ENCODE measurements at regions not wholly inside any gene's neighbourhood (a gene's known extent, or its start where the extent isn't known, plus 50 kb on each side); places are given as distances from the start of the nearest gene placed in this dataset.
A peak's percentile ranks its signal among the peaks of the same experiment; 100 is the strongest.

GRCh38 chr4:112842513-112842912, 205.6 kb downstream of the LARP7 start:
- Histone ChIP-seq H3K36me3 (ENCODE audit: insufficient read depth, low read length) (no peaks in the 10 kb centered on the region), H2AFZ (ENCODE audit: low read length, unreplicated experiment) (no peak overlapping the region), H3K79me2 (ENCODE audit: control insufficient read depth, insufficient read depth, low read length, unreplicated experiment) (no peaks in the 10 kb centered on the region), H3K4me3 (ENCODE audit: low read depth, low read length) (no peak overlapping the region), H3K27ac (ENCODE audit: low read depth, low read length) (no peak overlapping the region), H3K4me1 (ENCODE audit: control insufficient read depth, insufficient read depth, low read length, unreplicated experiment) (no peaks in the 10 kb centered on the region), H3K27me3 (ENCODE audit: insufficient read depth, low read length) (0 out of 2 replicates have a peak, but pooled peaks cover 3% of the 10 kb centered on the region)

GRCh38 chr4:112845386-112845785, 204.1 kb upstream of the ANK2 start:
- Histone ChIP-seq H3K79me2 (ENCODE audit: control insufficient read depth, insufficient read depth, low read length, unreplicated experiment) (no peaks in the 10 kb centered on the region), H3K27ac (ENCODE audit: low read depth, low read length) (no peak overlapping the region), H3K4me1 (ENCODE audit: control insufficient read depth, insufficient read depth, low read length, unreplicated experiment) (no peaks in the 10 kb centered on the region), H2AFZ (ENCODE audit: low read length, unreplicated experiment) (no peak overlapping the region), H3K27me3 (ENCODE audit: insufficient read depth, low read length) (0 out of 2 replicates have a peak, but pooled peaks cover 3% of the 10 kb centered on the region), H3K4me3 (ENCODE audit: low read depth, low read length) (no peak overlapping the region), H3K36me3 (ENCODE audit: insufficient read depth, low read length) (no peaks in the 10 kb centered on the region)

GRCh38 chr4:112847045-112847444, 202.4 kb upstream of the ANK2 start:
- no peak overlapping the region for H3K4me3 ChIP-seq (ENCODE audit: low read depth, low read length)
- no peaks in the 10 kb centered on the region for H3K36me3 ChIP-seq (ENCODE audit: insufficient read depth, low read length)
- H2AFZ ChIP-seq (ENCODE audit: low read length, unreplicated experiment): no peak overlapping the region
- H3K4me1 ChIP-seq (ENCODE audit: control insufficient read depth, insufficient read depth, low read length, unreplicated experiment): no peaks in the 10 kb centered on the region
- H3K27me3 ChIP-seq (ENCODE audit: insufficient read depth, low read length): 0 out of 2 replicates have a peak, but pooled peaks cover 3% of the 10 kb centered on the region
- H3K79me2 ChIP-seq (ENCODE audit: control insufficient read depth, insufficient read depth, low read length, unreplicated experiment): no peaks in the 10 kb centered on the region
- H3K27ac ChIP-seq (ENCODE audit: low read depth, low read length): no peak overlapping the region

- no peaks in the 10 kb centered on the region for H3K36me3 ChIP-seq (ENCODE audit: insufficient read depth, low read length)
- no peak overlapping the region for H2AFZ ChIP-seq (ENCODE audit: low read length, unreplicated experiment)
Observed at GRCh38 chr4:112847781-112848180, 201.7 kb upstream of the ANK2 start.

GRCh38 chr4:112848911-112849310, 200.5 kb upstream of the ANK2 start:
- H3K27ac ChIP-seq (ENCODE audit: low read depth, low read length): no peak overlapping the region
- H3K4me1 ChIP-seq (ENCODE audit: control insufficient read depth, insufficient read depth, low read length, unreplicated experiment): peaks cover 4% of the 10 kb centered on the region
- no peaks in the 10 kb centered on the region for H3K79me2 ChIP-seq (ENCODE audit: control insufficient read depth, insufficient read depth, low read length, unreplicated experiment)
- H3K4me3 ChIP-seq (ENCODE audit: low read depth, low read length): no peak overlapping the region
- 0 out of 2 replicates have a peak, but pooled peaks cover 3% of the 10 kb centered on the region for H3K27me3 ChIP-seq (ENCODE audit: insufficient read depth, low read length)
- H3K36me3 ChIP-seq (ENCODE audit: insufficient read depth, low read length): no peaks in the 10 kb centered on the region
- no peak overlapping the region for H2AFZ ChIP-seq (ENCODE audit: low read length, unreplicated experiment)

More at GRCh38 chr4:112847781-112848180, 201.7 kb upstream of the ANK2 start:
- no peak overlapping the region for H3K4me3 ChIP-seq (ENCODE audit: low read depth, low read length)
- no peaks in the 10 kb centered on the region for H3K79me2 ChIP-seq (ENCODE audit: control insufficient read depth, insufficient read depth, low read length, unreplicated experiment)
- H3K27ac ChIP-seq (ENCODE audit: low read depth, low read length): no peak overlapping the region
- H3K27me3 ChIP-seq (ENCODE audit: insufficient read depth, low read length): 0 out of 2 replicates have a peak, but pooled peaks cover 3% of the 10 kb centered on the region
- H3K4me1 ChIP-seq (ENCODE audit: control insufficient read depth, insufficient read depth, low read length, unreplicated experiment): peaks cover 2% of the 10 kb centered on the region

GRCh38 chr4:112852601-112853000, 196.9 kb upstream of the ANK2 start:
- Histone ChIP-seq H3K27me3 (ENCODE audit: insufficient read depth, low read length) (no peaks in the 10 kb centered on the region), H2AFZ (ENCODE audit: low read length, unreplicated experiment) (peak overlapping the region; percentile 60), H3K36me3 (ENCODE audit: insufficient read depth, low read length) (no peaks in the 10 kb centered on the region), H3K27ac (ENCODE audit: low read depth, low read length) (no peak overlapping the region), H3K79me2 (ENCODE audit: control insufficient read depth, insufficient read depth, low read length, unreplicated experiment) (no peaks in the 10 kb centered on the region), H3K4me3 (ENCODE audit: low read depth, low read length) (no peak overlapping the region), H3K4me1 (ENCODE audit: control insufficient read depth, insufficient read depth, low read length, unreplicated experiment) (peaks cover 13% of the 10 kb centered on the region)

- Histone ChIP-seq H3K27ac (ENCODE audit: low read depth, low read length) (no peak overlapping the region), H3K36me3 (ENCODE audit: insufficient read depth, low read length) (no peaks in the 10 kb centered on the region), H3K79me2 (ENCODE audit: control insufficient read depth, insufficient read depth, low read length, unreplicated experiment) (no peaks in the 10 kb centered on the region), H2AFZ (ENCODE audit: low read length, unreplicated experiment) (no peak overlapping the region), H3K4me3 (ENCODE audit: low read depth, low read length) (no peak overlapping the region), H3K27me3 (ENCODE audit: insufficient read depth, low read length) (no peaks in the 10 kb centered on the region), H3K4me1 (ENCODE audit: control insufficient read depth, insufficient read depth, low read length, unreplicated experiment) (peaks cover 17% of the 10 kb centered on the region)
Observed at GRCh38 chr4:112853662-112854256, 195.7 kb upstream of the ANK2 start.

- Histone ChIP-seq H3K27ac (ENCODE audit: low read depth, low read length) (no peak overlapping the region), H3K4me1 (ENCODE audit: control insufficient read depth, insufficient read depth, low read length, unreplicated experiment) (peaks cover 17% of the 10 kb centered on the region), H3K4me3 (ENCODE audit: low read depth, low read length) (no peak overlapping the region), H2AFZ (ENCODE audit: low read length, unreplicated experiment) (no peak overlapping the region), H3K36me3 (ENCODE audit: insufficient read depth, low read length) (no peaks in the 10 kb centered on the region), H3K79me2 (ENCODE audit: control insufficient read depth, insufficient read depth, low read length, unreplicated experiment) (no peaks in the 10 kb centered on the region), H3K27me3 (ENCODE audit: insufficient read depth, low read length) (no peaks in the 10 kb centered on the region)
Observed at GRCh38 chr4:112854420-112854819, 195.0 kb upstream of the ANK2 start.

- Histone ChIP-seq H3K79me2 (ENCODE audit: control insufficient read depth, insufficient read depth, low read length, unreplicated experiment) (no peaks in the 10 kb centered on the region), H3K27ac (ENCODE audit: low read depth, low read length) (no peak overlapping the region), H3K27me3 (ENCODE audit: insufficient read depth, low read length) (no peaks in the 10 kb centered on the region), H3K4me1 (ENCODE audit: control insufficient read depth, insufficient read depth, low read length, unreplicated experiment) (peaks cover 17% of the 10 kb centered on the region), H2AFZ (ENCODE audit: low read length, unreplicated experiment) (no peak overlapping the region), H3K4me3 (ENCODE audit: low read depth, low read length) (no peak overlapping the region), H3K36me3 (ENCODE audit: insufficient read depth, low read length) (no peaks in the 10 kb centered on the region)
Observed at GRCh38 chr4:112855058-112855457, 194.4 kb upstream of the ANK2 start.

GRCh38 chr4:112857461-112857860, 192.0 kb upstream of the ANK2 start:
- no peaks in the 10 kb centered on the region for H3K79me2 ChIP-seq (ENCODE audit: control insufficient read depth, insufficient read depth, low read length, unreplicated experiment)
- peak overlapping the region; percentile 37 for H3K27ac ChIP-seq (ENCODE audit: low read depth, low read length)
- H2AFZ ChIP-seq (ENCODE audit: low read length, unreplicated experiment): no peak overlapping the region
- peaks cover 17% of the 10 kb centered on the region for H3K4me1 ChIP-seq (ENCODE audit: control insufficient read depth, insufficient read depth, low read length, unreplicated experiment)
- no peak overlapping the region for H3K4me3 ChIP-seq (ENCODE audit: low read depth, low read length)
- H3K36me3 ChIP-seq (ENCODE audit: insufficient read depth, low read length): no peaks in the 10 kb centered on the region
- no peaks in the 10 kb centered on the region for H3K27me3 ChIP-seq (ENCODE audit: insufficient read depth, low read length)

- H3K27me3 ChIP-seq (ENCODE audit: insufficient read depth, low read length): no peaks in the 10 kb centered on the region
- no peak overlapping the region for H3K4me3 ChIP-seq (ENCODE audit: low read depth, low read length)
- no peak overlapping the region for H3K27ac ChIP-seq (ENCODE audit: low read depth, low read length)
- H3K79me2 ChIP-seq (ENCODE audit: control insufficient read depth, insufficient read depth, low read length, unreplicated experiment): no peaks in the 10 kb centered on the region
- H2AFZ ChIP-seq (ENCODE audit: low read length, unreplicated experiment): no peak overlapping the region
- H3K36me3 ChIP-seq (ENCODE audit: insufficient read depth, low read length): no peaks in the 10 kb centered on the region
- H3K4me1 ChIP-seq (ENCODE audit: control insufficient read depth, insufficient read depth, low read length, unreplicated experiment): peaks cover 14% of the 10 kb centered on the region
Observed at GRCh38 chr4:112858751-112859150, 190.7 kb upstream of the ANK2 start.

Measured in ACC112 (cell line).